Neural crest cell (in vitro differentiated cells): ENCODE measurements at regions not wholly inside any gene's neighbourhood (a gene's known extent, or its start where the extent isn't known, plus 50 kb on each side); places are given as distances from the start of the nearest gene placed in this dataset.

Source experiments
- DNase-seq: peaks from one replicate; pipeline ENCODE4 v3.0.0; 2021; ENCODE audit warnings: low read depth, mixed read lengths, low spot score
- H3K27ac Mint-ChIP-seq: one replicate; pipeline ENCODE4 v1.8.0; 2021; ENCODE audit warnings: mild to moderate bottlenecking, mixed read lengths; ENCODE audit not compliant: unreplicated experiment
- H3K27me3 Mint-ChIP-seq: 2 replicates; pipeline ENCODE4 v1.8.0; 2021; ENCODE audit warnings: low read depth, mild to moderate bottlenecking, mixed read lengths
- H3K36me3 Mint-ChIP-seq: 2 replicates; pipeline ENCODE4 v1.8.0; 2021; ENCODE audit warnings: low read depth, mild to moderate bottlenecking, mixed read lengths
- H3K4me1 Mint-ChIP-seq: 2 replicates; pipeline ENCODE4 v1.8.0; 2021; ENCODE audit warnings: mixed read lengths
- H3K4me3 Mint-ChIP-seq: one replicate; pipeline ENCODE4 v1.8.0; 2021; ENCODE audit warnings: mild to moderate bottlenecking, mixed read lengths
- H3K9me3 Mint-ChIP-seq: 2 replicates; pipeline ENCODE4 v1.8.0; 2021; ENCODE audit warnings: mixed read lengths
- CTCF ChIP-seq: fragments of 200-600 bp; sonication (generic); conservative IDR thresholded peaks from 2 replicates; pipeline ENCODE4 v1.5.0; 2021; ENCODE audit warnings: antibody characterized with exemption, mild to moderate bottlenecking

GRCh38 chr2:12168791-12169388, 422.5 kb downstream of the LPIN1 start:
- H3K9me3 Mint-ChIP-seq: no peaks in the 10 kb centered on the region
- H3K36me3 Mint-ChIP-seq: no peaks in the 10 kb centered on the region
- H3K27ac Mint-ChIP-seq: peak overlapping the region; percentile 7
- H3K4me3 Mint-ChIP-seq: peak overlapping the region; percentile 8
- TF ChIP-seq CTCF: no peak
- peaks cover 28% of the 10 kb centered on the region for H3K4me1 Mint-ChIP-seq
- DNase-seq: no peak
- no peaks in the 10 kb centered on the region for H3K27me3 Mint-ChIP-seq

DNA sequence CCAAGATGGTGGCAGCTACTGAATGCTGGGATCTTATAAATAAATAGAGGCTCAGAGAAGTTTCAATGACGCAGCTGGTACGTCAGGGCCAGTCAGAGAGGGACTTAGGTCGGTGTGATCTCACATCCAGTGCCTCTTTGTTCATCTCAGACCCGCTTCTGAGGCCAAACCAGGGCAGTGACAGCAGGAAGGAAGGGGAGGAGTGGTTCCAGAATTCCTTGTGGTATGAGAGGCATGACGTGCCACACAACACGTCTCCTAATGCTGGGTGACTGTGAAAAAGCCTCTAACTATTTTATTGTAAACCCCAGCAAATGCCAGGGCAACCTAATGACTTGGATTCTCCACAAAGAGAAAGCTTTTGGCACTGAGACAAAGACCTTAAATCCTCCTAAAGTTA, 423.3 kb downstream of the LPIN1 start:
- no peak for DNase-seq
- Mint-ChIP-seq H3K36me3 (no peaks in the 10 kb centered on the region), H3K4me1 (peaks cover 28% of the 10 kb centered on the region), H3K27ac (no peak overlapping the region), H3K9me3 (no peaks in the 10 kb centered on the region), H3K4me3 (no peak overlapping the region), H3K27me3 (no peaks in the 10 kb centered on the region)
- TF ChIP-seq CTCF: no peak

- Mint-ChIP-seq H3K4me3 (no peak overlapping the region), H3K27me3 (no peaks in the 10 kb centered on the region), H3K9me3 (no peaks in the 10 kb centered on the region), H3K36me3 (no peaks in the 10 kb centered on the region), H3K4me1 (peaks cover 28% of the 10 kb centered on the region), H3K27ac (no peak overlapping the region)
- TF ChIP-seq CTCF: no peak
- DNase-seq: no peak
Observed at GRCh38 chr2:12170121-12170520, 423.7 kb downstream of the LPIN1 start.

DNA sequence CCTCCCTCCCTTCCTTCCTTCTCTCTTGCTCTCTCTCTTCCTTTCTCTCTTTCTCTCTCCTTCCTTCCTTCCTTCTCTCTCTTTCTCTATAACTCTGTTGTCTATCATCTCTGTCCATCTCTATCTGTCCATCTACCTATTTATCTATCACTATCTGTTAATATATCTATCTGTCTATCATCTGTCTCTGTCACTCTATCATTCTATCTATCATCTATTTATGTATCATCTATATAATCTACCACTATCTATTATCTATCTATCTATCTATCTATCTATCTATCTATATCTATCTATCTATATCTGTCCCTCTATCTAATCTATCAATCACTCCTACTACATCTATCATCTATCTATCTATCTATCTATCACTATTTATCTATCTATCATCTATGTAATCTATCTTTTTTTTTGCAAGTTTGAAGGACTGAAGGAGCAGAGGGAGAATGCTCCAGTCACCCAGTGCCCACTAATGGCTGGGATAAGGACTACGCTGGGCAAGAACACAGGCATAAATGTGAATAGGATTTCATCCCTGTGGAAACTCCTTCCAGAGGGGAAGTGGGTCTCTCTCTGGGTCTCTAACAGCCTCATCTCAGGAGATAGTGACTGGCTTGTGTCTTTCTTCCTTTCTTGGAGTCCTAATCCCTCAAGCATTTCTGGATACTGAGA, 427.0 kb downstream of the LPIN1 start:
- no peak overlapping the region for H3K4me3 Mint-ChIP-seq
- no peak for TF ChIP-seq CTCF

DNA sequence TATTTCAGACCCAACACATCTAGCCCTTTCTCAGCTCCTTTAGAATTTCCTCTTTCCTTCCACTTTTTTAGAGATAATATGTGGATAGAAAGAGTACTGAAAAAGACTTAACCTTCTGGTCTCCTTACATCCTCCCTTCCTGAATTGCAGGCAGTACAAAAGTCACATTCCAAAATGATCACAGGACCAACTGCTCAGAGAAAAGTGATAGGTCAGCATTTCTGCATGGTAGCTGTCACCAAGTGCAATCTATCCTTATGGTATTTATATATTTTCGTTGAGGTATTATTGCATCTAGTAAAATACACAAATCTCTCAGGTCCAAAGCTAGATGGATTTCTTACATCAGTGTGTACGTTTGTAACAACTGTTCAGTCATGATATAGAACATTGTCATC, 427.5 kb downstream of the LPIN1 start:
- no peak for TF ChIP-seq CTCF
- Mint-ChIP-seq H3K36me3 (no peaks in the 10 kb centered on the region), H3K27me3 (no peaks in the 10 kb centered on the region), H3K27ac (no peak overlapping the region), H3K9me3 (no peaks in the 10 kb centered on the region), H3K4me1 (peaks cover 30% of the 10 kb centered on the region), H3K4me3 (no peak overlapping the region)
- DNase-seq: no peak

More for the DNA sequence above, 427.0 kb downstream of the LPIN1 start:
- H3K9me3 Mint-ChIP-seq: no peaks in the 10 kb centered on the region
- no peak overlapping the region for H3K27ac Mint-ChIP-seq
- no peak for DNase-seq
- H3K36me3 Mint-ChIP-seq: no peaks in the 10 kb centered on the region
- H3K4me1 Mint-ChIP-seq: peaks cover 35% of the 10 kb centered on the region
- no peaks in the 10 kb centered on the region for H3K27me3 Mint-ChIP-seq
